Epithelial cell of proximal tubule (primary cell): ENCODE measurements at regions not wholly inside any gene's neighbourhood (a gene's known extent, or its start where the extent isn't known, plus 50 kb on each side); places are given as distances from the start of the nearest gene placed in this dataset.
"Not testable (repeated sequence)": the region's sequence is repeated elsewhere in the genome, so short reads cannot be mapped to it uniquely, and the experiment has no call there.

Source experiments
- DNase-seq: peaks from one replicate; pipeline ENCODE4 v3.0.0-alpha.2; 2011; ENCODE audit warnings: low read depth
- H3K4me3 ChIP-seq: 2 replicates; pipeline ENCODE4 v1.5.1; 2011; ENCODE audit warnings: low read depth, mild to moderate bottlenecking, low read length
- TF ChIP-seq, protein P1 (sequence below): conservative IDR thresholded peaks from 2 replicates; pipeline ENCODE4 v1.5.1; 2012; ENCODE audit warnings: low read depth, mild to moderate bottlenecking, low read length

DNA sequence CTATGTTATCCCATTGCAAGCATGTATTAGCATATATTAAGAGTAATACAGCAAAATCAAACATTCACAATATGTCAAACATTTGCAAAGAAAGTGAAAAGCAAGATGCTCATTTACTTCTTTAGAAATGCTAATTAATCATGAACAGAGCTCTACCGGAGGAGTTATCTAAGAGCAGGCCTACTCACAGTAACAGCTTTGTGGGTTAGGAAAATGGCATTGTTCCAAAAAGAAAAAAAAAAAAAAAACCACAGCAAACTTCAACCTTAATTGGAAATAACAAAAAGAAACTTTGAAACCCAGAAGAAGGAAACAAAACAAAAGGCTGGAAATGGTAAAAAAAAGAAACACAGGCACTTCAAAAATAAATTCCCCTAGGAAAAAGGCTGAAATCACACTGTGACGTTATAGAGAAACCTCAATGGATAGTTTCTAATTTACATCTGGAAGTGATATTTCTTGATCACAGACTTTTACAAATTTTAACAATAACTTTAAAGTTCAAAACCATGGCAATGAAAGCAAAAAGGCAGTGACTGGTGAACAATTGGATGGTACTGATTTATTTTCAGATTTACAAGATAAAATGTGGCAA lies 1236.8 kb upstream of the SPRY2 start:
- TF ChIP-seq, protein P1, sequence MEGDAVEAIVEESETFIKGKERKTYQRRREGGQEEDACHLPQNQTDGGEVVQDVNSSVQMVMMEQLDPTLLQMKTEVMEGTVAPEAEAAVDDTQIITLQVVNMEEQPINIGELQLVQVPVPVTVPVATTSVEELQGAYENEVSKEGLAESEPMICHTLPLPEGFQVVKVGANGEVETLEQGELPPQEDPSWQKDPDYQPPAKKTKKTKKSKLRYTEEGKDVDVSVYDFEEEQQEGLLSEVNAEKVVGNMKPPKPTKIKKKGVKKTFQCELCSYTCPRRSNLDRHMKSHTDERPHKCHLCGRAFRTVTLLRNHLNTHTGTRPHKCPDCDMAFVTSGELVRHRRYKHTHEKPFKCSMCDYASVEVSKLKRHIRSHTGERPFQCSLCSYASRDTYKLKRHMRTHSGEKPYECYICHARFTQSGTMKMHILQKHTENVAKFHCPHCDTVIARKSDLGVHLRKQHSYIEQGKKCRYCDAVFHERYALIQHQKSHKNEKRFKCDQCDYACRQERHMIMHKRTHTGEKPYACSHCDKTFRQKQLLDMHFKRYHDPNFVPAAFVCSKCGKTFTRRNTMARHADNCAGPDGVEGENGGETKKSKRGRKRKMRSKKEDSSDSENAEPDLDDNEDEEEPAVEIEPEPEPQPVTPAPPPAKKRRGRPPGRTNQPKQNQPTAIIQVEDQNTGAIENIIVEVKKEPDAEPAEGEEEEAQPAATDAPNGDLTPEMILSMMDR, result no peak
- no peak overlapping the region for H3K4me3 ChIP-seq
- no peak for DNase-seq

DNA sequence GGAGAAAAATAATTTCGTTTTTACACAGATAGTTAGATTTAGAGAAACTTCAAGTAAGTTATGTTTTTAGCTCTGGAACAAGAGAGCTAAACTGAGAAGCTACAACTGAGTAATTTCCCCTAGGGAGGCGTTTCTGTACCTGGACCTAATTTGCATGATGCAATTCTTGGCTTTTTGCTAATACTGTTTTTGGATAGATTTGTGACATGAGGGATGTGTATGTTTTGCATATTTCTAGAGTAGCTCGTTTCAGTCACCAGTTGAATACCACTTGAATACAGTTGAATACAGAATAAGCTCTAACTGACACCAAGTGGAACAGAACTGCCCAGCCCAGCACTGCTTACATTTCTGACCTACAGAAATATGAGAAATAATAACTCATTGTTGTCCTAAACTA lies 1227.9 kb upstream of the SPRY2 start:
- TF ChIP-seq, protein P1, result no peak
- no peak overlapping the region for H3K4me3 ChIP-seq
- DNase-seq, result no peak

DNA sequence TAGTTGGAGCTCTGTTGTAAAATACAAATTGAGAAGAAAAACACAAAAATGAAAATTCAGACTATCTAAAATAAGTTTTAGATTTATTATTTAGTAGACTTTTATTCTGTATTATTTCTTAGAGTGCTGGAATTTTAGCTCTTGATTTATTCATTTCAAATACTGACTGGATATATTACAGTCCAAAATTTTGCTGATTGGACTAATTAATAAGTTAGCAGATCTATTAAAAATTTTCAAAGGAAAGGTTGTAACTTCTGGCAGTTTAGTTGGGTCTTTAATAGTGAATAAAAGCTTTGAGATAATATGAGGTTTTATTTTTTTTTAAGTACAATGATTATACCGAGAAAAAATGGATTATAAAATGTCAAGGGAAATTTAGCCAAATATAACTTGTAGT lies 1224.9 kb upstream of the SPRY2 start:
- no peak for DNase-seq
- no peak overlapping the region for H3K4me3 ChIP-seq
- TF ChIP-seq, protein P1, result no peak

DNA sequence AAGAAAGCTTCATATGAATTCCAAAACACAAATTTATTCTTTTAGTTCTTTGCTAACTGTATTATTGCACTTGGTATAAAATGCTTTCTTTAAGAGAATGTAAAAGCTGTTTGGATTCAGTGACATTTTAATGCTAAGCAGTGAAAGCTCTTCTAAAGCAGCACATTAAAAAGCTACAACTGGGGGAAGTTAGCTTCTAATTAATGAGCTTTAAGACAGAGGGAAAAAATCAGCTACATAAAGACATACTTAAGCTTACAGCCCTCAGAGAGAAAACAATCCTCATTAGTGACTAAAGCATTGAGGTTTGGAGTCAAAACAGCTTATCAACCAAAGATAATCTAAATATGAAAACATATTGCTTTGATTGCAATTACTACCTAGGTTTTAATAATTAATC lies 1222.2 kb upstream of the SPRY2 start:
- H3K4me3 ChIP-seq, result no peak overlapping the region
- no peak for DNase-seq
- TF ChIP-seq, protein P1, result no peak

DNA sequence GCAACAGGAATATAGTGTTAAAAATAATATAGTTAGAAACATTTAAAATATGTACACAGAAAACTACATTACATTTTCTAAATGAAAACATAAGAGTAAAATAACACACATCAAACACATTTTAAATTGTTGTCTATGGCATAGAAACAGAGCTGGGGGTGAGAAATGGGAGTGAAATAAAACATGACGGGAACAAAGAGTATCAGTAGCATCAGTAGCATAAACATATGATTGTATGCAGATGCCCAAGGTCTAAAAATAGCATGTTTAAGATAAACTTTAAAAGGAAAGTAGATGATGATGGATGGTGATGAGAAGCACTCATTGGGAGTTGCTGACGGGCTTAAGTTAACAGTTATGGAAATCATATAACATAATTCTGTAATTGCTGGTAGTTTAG lies 1221.7 kb upstream of the SPRY2 start:
- H3K4me3 ChIP-seq, result no peak overlapping the region
- TF ChIP-seq, protein P1, result no peak
- no peak for DNase-seq

DNA sequence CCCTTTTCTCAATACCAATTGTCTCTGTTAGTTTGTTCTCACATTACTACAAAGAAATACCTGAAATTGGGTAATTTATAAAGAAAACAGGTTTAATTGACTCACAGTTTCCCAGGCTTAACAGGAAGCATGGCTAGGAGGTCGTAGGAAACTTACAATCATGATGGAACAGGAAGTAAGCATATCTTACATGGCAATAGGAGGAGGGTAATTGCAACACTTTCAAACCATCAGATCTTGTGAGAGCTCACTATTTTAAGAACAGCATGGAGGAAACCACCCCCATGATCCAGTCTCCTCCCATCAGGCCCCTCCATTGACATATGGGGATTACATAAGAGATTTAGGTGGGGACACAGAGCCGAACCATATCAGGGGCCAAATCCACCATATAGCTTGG lies 1210.1 kb upstream of the SPRY2 start:
- no peak overlapping the region for H3K4me3 ChIP-seq
- no peak for DNase-seq
- TF ChIP-seq, protein P1, result no peak

DNA sequence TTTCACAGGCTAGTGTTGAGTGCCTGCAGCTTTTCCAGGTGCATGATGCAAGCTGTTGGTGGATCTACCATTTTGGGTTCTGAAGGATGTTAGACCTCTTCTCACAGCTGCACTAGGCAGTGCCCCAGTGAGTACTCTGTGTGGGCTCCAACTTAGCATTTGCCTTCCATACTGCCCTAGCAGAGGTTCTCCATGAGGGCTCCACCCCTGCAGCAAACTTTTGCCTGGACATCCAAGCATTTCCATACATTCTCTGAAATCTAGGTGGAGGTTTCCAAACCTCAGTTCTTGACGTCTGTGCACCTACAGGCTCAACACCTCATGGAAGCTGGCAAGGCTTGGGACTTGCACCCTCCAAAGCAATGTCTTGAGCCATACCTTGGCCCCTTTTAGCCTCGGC lies 1205.4 kb upstream of the SPRY2 start:
- not testable (repeated sequence) for DNase-seq, H3K4me3 ChIP-seq
